GM19035 (cell line): ENCODE measurements at regions not wholly inside any gene's neighbourhood (a gene's known extent, or its start where the extent isn't known, plus 50 kb on each side); places are given as distances from the start of the nearest gene placed in this dataset.

Experiments
- ATAC-seq: cut with Tn5 transposase; IDR thresholded peaks from one replicate; pipeline ENCODE4 v1.9.1; 2021; ENCODE audit not compliant: unreplicated experiment

DNA sequence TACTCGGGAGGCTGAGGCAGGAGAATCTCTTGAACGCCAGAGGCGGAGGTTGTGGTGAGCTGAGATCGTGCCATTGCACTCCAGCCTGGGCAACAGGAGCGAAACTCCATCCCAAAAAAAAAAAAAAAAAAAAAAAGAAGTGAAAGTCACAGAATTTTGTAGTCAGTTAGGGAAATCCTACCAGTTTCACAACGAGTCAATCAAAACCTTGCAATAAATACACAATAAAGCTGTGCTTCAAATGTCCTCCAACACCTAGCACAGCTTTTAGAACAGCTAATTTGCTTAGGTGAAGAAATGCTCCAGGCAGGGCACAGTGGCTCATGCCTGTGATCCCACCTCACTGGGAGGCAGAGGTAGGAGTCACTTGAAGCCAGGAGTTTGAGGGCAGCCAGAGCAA, 112.8 kb upstream of the ATF7IP start:
- no peak for ATAC-seq

DNA sequence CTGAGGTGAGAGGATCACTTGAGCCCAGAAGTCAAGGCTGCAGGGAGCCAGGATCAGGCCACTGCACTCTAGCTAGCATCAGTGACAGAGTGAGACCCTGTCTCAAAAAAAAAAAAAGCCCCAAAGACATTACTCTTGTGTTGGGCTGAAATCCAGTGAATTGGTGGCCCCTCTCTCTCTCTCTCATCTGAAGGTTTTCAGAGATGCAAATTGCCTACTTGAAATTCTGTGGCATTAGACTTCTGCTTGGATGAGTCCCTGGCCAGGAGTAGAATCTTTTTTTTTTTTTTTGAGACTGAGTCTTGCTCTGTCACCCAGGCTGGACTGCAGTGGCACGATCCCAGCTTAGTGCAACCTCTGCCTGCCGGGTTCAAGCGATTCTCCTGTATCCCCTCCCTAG, 112.0 kb upstream of the ATF7IP start:
- ATAC-seq = no peak

DNA sequence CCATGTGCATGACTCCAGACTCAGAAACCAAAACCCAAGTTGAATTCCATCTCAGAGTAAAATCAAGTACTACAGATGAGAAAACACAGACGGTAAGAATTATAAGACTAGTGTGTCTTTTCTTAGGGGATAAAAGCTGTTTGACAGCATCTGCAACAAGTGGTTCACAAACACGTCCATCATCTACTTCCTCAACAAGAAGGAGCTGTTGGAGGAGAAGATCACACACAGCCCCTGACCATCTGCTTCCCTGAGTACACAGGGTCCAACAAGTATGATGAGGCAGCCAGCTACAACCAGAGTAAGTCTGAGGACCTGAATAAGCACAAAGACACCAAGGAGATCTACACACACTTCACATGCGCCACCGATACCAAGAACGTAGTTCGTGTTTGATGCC, 110.7 kb upstream of the ATF7IP start:
- ATAC-seq = no peak

DNA sequence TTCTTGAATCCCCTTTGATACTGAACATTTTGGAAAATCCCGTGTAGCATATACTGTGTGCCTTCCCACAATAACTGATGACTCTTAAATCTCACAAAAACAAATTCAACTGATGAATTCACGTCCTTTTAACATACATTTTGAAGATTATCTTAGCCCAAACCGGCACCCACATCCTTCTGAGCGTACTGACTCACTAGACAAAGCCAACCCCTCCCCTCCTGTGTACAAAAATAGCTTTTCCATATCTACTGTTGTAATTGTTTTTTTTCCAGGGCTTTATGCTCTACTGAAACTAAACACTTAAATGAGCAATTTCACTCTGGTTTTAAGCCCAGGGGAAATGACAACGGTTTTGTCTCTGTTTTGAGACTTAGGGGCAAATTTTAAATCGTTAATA, 109.4 kb upstream of the ATF7IP start:
- no peak for ATAC-seq

DNA sequence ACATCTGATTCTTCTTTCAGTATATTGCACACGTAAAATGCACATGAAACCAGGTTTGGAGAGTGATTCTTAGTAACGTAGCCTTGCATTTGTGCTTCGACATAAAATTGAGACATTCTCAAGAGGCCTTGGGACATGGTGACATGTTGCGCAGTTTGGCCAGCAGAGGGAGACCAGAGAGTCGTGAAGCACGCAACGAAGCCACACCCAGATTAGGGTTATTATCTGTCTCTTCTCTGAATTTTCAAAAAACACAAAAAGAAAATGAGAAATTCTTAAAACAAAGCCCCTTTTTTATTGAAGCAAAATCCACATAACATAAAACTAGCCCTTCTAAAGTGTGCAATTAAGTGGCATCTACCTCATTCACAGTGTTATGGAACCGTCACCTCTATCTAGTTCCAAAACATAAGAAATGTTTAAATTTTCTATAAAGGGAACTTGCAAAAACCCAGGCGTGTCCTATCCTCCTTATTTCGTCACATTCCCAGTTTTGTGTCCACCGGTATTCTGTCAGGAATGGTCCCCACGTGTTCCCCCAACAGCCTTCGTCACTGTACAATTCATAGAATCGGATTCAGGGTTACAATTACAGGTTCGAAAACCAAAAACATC, 108.8 kb upstream of the ATF7IP start:
- peak; percentile 51 for ATAC-seq

DNA sequence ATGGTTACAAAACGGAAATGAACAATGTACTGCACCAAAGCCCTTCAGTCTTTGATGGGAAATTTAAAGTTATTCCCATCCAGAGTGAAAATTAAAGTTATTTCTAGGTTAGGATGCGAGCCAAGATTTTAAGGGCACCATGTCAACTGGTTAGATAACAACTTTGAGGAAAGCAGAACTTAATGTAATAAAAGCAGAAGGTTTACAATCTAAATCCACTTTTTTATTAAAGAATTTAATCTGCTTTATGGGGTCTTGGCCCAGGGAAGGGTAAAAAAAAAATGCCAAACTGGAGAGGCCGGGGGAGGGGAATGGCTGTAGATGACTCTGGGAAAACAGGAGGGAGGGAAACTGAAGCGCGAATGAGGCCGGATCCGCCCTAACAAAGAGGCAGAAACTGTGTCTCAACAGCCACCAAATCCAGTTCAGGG, 108.2 kb upstream of the ATF7IP start:
- ATAC-seq = no peak

DNA sequence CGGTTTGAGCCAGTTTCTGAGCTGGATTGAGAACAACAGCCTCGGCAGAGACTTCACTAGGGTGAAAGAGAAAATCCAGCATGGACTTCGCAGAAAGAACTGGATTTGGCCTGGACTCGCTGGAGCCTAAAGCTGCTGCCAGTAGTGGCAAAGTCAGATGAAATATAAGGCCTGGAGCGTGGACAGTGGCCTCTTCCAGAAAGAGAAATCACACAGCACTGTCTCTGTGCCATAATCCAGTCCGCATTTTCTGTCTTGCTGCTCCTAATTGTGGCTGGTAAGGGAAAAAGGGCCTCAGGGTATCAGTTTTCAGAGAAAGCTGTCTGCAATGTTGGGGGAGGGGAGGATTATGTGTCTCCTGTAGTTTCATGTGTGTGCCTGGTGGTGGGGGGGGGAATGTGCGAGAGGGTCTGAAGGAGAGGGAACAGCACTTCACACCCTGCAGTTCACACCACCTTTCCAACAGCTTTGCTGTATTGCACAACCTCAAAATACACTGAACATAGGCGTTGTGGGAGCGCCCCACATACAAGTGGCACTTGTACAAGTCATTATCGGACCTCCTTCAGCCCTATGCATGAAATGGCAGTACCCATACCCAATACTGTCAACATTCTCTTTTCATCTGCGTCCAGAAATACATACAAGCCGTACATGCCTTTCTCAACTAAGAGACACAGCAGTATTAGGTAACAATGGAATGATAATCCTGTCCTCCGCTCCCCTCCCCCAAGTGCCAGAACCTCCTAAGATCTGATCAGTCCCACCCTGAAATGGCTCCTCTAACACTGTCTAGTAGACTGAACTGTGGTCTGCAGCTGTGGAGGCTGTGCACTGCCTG, 107.5 kb upstream of the ATF7IP start:
- ATAC-seq = no peak

DNA sequence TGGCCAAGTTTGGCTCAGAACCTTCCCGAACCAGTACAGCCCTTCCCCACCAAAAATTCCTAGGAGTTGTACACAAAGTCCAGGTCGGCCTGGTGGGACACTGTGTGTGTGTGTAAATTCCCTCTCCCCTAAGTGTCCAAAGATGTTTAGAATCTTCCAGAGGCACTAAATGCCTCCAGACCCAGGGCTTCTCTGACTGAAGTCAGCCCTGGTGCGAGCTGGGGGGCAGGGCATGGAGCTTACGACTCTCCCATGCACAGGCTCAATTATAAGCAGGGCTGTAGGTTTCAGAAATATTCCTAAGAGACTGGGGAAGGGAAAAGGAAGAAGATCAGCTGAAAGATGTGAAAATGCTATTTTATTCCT, 106.9 kb upstream of the ATF7IP start:
- no peak for ATAC-seq

DNA sequence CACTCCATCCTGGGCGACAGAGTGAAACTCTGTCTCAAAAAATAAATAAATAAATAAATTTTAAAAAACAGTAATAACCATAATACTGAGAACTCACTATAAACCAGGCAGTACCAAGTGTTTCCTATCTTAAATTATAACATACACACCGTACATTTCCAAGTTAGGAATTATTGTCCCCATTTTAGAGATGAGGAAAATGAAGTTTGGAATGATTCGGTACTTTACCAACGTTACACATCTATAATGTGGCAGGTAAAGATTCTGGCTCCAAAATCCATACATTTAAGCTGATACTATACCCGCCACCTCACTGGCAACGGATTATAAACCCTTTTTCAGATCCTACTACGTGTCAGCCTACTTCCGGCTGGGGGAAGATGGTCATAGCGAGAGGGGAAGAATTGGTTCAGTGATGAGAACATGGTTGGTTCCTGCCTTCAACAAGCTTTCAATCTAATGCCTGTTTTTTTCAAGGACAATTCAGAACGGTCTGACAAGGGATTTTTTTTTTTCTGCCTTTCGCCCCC, 105.9 kb upstream of the ATF7IP start:
- no peak for ATAC-seq

DNA sequence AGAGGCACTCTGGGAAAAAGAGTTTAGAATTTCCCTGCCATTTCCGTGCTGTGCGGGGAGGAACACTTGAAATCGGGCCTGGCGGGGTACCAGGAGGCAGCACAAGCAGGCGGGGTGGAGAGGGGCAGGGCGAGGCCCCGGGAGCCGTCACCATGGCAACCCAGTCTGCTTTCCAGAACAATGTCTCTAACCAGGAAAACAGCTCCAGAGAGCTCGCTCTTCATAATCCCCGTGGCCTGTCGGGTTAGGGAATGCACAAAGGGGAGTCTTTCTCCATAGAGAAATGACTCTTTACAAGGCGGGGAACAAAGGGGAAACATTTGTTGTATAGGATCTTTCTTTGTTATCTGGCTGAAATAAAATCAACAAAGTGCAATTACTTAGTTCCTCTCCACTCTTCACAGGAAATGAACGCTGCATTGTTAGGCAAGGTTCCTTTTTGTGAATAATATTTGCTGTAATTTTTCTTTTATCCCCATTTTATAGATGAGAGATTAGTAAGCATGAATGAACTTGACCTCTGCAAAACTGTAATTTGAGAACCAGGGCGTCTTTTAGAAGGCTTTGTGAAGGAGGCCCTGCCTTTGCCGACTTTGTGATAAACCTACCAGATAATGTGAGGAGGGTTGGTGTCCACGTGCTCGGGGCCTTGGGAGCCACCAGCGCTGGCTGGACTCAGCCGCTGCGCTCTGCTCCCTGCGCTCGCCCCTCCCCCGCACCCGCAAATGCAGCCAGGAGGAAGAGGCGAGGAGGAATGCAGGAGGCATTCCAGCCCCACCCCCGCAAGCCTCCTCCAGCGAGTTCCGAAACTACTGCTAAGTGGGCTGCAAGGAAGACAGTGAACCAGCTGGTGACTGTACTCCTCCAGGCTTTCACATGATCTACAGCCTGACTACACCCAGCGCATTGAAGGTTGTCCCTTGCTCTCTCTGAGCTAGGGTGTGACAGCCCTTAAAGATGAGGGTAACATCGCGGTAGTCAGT, 105.2 kb upstream of the ATF7IP start:
- ATAC-seq = no peak

DNA sequence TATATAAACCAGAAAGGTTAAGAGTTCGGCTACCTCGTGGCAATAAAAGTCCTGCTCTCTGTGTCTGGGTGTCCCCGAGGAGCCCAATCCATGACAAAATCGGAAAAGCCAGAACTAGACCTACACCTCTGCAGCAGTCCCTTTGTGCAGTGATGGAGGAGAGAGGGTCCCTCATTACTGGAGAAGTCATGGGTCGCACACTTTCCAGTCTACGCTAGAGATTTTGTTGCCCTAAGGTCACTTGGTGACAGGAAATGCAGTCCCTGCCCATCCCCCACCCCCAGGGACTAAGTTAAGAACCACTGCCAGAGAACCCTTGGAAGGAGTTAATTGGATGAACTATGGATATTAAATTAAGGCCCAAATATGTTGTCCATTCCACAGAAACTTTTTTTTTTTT, 104.4 kb upstream of the ATF7IP start:
- no peak for ATAC-seq

DNA sequence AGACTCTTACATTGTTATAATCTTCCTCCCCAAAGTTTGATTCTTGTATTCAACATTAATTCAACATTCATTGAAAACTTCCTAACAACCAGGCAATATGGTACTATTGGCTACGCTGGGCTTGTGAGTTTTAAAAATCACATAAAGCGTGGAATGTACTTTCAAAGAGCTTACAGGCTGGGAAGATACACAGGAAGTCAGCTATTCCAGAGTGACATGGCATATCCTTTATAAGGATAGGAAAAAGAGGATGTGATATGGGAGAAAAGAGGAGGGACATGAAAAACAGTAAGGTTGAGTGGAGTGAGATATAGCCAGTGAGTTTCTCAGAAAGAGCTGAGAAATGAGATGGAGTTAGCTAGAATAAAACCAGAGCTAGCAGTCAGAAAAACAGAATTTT, 103.6 kb upstream of the ATF7IP start:
- no peak for ATAC-seq

DNA sequence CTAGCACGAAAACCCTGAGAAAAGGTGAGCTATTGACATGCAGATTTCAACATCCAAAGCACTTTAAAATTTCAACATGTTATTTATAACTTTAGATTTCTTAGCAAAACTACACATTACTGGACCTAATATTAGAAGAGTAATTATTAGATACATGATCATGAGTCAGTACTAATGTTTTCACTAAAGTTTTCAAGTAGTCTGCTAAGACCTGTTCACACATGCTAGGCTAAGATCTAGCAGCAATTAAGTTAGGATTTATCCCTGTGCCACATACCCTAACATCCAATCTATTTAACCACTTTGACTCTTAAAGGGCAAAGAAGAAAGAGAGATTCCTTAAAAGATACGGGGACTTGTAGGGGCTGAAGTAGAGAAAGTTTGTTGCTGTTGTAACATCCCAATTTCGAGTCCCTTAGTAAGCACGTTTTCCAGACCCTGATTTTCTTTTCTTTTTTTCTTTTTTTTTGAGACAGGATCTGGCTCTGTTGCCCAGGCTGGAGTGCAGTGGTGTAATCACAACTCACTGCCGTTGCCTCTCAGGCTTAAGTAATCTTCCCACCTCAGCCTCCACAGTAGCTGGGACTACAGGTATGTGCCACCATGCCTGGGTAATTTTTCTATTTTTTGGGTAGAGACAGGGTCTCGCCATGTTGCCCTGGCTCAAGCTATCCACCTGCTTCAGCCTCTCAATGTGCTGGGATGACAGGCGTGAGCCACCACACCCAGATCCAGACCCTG, 102.5 kb upstream of the ATF7IP start:
- no peak for ATAC-seq

DNA sequence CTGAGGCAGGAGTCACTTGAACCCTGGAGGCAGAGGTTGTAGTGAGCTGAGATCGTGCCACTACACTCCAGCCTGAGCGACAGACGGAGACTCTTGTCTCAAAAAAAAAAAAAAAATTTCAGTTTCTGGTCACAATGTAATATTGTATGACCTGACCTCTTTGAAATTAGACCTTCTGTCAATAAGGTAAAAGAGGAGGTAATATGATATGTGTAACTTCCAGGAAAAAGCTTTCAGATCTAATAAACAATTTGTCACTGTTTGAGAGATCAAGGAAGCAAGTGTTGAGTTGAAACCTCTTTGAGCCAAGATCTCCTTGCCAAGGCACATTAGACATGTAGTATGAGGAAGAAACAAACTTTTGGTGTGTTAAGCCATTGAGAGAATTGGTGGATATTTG, 101.7 kb upstream of the ATF7IP start:
- ATAC-seq = no peak

DNA sequence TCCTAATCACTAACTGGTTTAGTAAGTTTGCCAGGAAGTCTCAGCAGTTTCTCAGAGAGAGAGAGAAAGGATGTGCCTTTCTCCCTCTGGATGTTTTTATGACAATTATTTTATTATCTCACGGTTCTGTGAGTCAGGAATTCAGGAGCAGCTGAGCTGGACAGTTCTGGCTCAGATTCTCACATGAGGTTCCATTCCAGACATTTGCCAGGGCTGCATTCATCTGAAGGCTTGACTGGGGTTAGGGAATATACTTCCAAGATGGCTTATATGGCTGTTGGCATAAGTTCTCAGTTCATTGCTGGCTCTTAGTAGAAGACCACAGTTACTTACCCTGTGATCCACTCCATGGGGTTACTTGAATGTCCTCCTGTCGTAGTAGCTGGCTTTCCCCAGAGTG, 101.2 kb upstream of the ATF7IP start:
- ATAC-seq = no peak

DNA sequence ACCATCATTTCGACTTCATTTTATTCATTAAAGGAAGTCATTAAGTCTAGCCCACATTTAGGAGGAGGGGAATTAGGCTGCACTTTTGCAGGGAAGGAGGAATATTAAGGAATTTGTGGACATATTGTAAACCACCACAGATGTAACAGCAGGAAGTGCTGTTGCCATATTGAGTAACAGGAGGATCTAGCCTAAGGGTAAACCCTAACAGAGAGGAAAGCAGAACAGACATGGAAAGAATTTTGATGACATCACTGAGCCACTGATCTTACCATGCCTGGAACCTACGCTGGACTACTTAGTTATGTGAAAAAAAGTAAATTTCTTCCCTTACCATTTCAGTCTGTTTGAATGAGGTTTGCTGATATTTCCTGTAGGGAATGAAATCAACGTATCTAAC, 100.7 kb upstream of the ATF7IP start:
- ATAC-seq = no peak

DNA sequence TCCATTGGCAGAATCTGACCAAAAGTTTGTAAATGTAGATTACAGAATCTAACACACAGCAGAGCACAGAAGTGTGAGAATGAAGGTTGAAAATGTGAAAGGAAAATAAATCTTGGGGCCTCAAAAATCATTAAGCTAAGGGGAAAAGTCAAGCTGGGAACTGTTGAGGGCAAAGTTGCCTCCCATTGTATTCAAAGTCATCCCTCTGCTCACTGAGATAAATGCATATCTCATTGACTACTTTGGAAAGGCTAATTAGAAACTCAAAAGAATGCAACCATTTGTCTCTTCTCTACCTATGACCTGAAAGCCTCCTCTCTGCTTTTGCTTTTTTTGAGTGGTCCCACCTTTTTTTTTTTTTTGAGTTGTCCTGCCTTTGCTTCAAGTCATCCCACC, 97.4 kb upstream of the ATF7IP start:
- ATAC-seq = no peak

DNA sequence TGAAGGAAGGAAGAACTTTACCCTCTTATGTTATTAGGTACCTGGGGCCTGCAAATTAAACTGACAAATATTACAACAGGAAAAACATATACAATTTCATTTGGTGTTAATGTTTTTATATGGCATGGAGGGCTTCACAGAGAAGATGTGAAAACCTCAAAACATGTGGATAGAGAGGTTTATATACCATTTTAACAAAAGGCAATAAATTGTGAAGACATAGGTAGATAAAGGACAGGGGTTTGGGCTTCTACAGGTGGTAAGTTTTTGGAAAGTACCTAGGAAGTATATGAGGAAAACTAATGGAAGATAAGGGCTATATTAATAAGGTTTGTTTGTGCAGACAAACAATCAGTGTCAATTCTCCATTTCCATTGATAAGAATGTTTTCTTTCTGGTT, 95.1 kb upstream of the ATF7IP start:
- no peak for ATAC-seq

DNA sequence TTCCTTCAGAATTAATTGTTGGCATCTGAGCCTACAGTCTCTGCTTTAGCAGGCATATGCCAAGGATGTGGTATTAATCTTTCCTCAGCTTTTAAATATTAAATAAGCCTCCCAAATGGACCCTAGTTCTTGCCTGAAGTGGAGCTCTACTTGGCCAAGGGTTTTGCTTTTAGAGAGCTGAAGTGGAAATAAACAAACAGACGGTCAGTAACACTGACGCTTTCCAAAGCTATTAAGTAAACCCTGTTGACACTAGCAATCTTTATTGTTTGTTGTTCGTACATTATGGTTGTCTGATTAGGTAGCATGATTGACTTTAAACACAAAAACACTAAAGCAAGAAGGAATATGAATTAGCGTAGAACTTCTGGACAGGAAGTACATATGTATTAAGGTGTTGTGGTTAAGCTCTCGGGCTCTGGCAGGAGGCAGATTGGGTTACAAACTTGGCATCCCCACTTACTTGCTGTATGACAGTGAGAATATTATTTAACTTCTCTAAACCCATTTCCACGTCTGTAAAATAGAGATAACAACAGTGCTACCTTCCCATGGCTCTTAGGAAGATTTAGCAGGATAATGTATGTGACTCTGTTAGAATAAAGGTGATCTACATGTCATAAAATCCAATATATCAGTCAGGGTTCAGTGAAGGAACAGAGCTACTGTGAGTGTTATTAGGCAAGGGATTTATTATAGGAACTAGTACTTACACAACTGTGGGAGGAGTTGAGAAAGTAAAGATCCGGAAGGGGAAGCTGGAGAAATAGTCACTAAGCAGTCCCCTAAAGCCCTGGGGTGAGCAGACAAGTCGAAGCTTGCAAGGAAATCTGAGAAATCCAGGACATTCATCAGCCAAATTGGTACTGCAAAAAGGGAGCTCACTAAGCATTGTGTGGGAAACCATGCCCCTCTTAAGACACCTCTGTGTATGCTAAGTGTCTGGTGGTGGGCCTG, 92.2 kb upstream of the ATF7IP start:
- no peak for ATAC-seq

DNA sequence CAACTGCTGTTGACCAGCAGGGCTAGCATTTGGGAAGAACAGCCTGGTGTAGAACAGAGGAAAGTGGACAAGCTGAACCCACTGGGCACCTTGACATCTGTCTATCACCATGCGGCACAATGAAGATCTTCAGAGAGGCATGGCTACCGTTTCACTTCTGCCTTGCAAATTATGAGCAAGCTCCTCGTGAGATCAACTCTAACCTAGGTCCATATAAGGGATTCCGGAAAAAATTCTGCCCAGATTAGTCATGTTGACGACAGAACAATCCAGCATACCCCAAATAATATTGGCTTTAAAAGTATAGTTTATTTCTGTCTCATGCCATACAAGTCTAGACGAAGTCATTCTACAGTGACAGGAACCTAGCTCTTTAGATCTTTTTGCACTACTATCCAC, 91.6 kb upstream of the ATF7IP start:
- ATAC-seq = no peak
